Endodermal cell (in vitro differentiated cells): ENCODE measurements at regions not wholly inside any gene's neighbourhood (a gene's known extent, or its start where the extent isn't known, plus 50 kb on each side); places are given as distances from the start of the nearest gene placed in this dataset.

Experiments used
- DNase-seq: peaks from one replicate; pipeline ENCODE4 v3.0.0-alpha.2; 2017
- H3K27ac ChIP-seq: 2 replicates; pipeline ENCODE4 v1.5.1; 2013; ENCODE audit warnings: mild to moderate bottlenecking, low read depth, low read length, moderate library complexity
- H3K27me3 ChIP-seq: 2 replicates; pipeline ENCODE4 v1.6.1; 2013; ENCODE audit warnings: mild to moderate bottlenecking, low read length, moderate library complexity; ENCODE audit not compliant: insufficient read depth, control insufficient read depth, poor library complexity, severe bottlenecking
- H3K36me3 ChIP-seq: 2 replicates; pipeline ENCODE4 v1.7.0; 2013; ENCODE audit warnings: mild to moderate bottlenecking, low read length, moderate library complexity; ENCODE audit not compliant: control insufficient read depth, insufficient read depth
- H3K4me1 ChIP-seq: one replicate; pipeline ENCODE4 v1.7.0; 2013; ENCODE audit warnings: low read length; ENCODE audit not compliant: control insufficient read depth, insufficient read depth
- H3K4me3 ChIP-seq: 2 replicates; pipeline ENCODE4 v1.5.1; 2013; ENCODE audit warnings: mild to moderate bottlenecking, low read length, moderate library complexity
- H3K9ac ChIP-seq: 2 replicates; pipeline ENCODE4 v1.6.1; 2013; ENCODE audit warnings: mild to moderate bottlenecking, low read length, moderate library complexity; ENCODE audit not compliant: poor library complexity, severe bottlenecking; ENCODE audit errors: extremely low read depth
- H3K9me3 ChIP-seq: 2 replicates; pipeline ENCODE4 v1.6.1; 2013; ENCODE audit warnings: mild to moderate bottlenecking, low read length, moderate library complexity; ENCODE audit not compliant: control insufficient read depth
- H3K27ac Mint-ChIP-seq: 2 replicates; pipeline ENCODE4 v1.8.0; 2020; ENCODE audit warnings: mixed read lengths
- H3K27me3 Mint-ChIP-seq: 2 replicates; pipeline ENCODE4 v1.8.0; 2021; ENCODE audit warnings: mild to moderate bottlenecking, mixed read lengths; ENCODE audit not compliant: insufficient read depth
- H3K36me3 Mint-ChIP-seq: 2 replicates; pipeline ENCODE4 v1.8.0; 2020; ENCODE audit warnings: low read depth, mixed read lengths
- H3K4me1 Mint-ChIP-seq: 2 replicates; pipeline ENCODE4 v1.8.0; 2020; ENCODE audit warnings: mixed read lengths
- H3K4me3 Mint-ChIP-seq: 2 replicates; pipeline ENCODE4 v1.8.0; 2020; ENCODE audit warnings: mild to moderate bottlenecking, moderate library complexity, mixed read lengths
- H3K9me3 Mint-ChIP-seq: 2 replicates; pipeline ENCODE4 v1.8.0; 2020; ENCODE audit warnings: mild to moderate bottlenecking, mixed read lengths
- WGBS, 2 experiments: methylation state at CpG; one replicate each; pipeline versions ENCODE4 v1.1.5 to v1.1.7; 2013; ENCODE audit warnings: missing lambda C conversion rate in 2 of 2, mixed read lengths in 1 of 2; ENCODE audit not compliant: insufficient coverage in 1 of 2, insufficient read length in 1 of 2; 5-methylcytosine and 5-hydroxymethylcytosine counted together
- TF ChIP-seq, protein P1 (sequence below): fragments of 200-600 bp; sonication (generic); conservative IDR thresholded peaks from 2 replicates; pipeline ENCODE4 v1.5.0; 2021; ENCODE audit warnings: antibody characterized with exemption, mild to moderate bottlenecking

DNA sequence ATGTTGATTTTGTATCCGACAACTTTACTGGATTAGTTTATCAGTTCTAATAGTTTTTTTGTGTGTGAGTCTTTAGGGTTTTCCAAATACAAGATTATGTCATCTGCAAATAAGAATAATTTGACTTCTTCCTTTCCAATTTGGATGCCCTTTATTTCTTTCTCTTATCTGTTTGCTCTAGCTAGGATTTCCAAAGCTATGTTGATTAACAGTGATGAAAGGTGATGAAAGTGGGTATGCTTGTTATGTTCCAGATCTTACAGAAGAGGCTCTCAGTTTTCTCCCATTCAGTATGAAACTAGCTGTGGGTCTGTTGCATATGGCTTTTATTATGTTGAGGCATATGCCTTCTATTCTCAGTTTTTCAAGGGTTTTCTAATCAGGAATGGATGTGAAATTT is 56.4 kb upstream of the CHRNB4 start:
- TF ChIP-seq, protein P1, sequence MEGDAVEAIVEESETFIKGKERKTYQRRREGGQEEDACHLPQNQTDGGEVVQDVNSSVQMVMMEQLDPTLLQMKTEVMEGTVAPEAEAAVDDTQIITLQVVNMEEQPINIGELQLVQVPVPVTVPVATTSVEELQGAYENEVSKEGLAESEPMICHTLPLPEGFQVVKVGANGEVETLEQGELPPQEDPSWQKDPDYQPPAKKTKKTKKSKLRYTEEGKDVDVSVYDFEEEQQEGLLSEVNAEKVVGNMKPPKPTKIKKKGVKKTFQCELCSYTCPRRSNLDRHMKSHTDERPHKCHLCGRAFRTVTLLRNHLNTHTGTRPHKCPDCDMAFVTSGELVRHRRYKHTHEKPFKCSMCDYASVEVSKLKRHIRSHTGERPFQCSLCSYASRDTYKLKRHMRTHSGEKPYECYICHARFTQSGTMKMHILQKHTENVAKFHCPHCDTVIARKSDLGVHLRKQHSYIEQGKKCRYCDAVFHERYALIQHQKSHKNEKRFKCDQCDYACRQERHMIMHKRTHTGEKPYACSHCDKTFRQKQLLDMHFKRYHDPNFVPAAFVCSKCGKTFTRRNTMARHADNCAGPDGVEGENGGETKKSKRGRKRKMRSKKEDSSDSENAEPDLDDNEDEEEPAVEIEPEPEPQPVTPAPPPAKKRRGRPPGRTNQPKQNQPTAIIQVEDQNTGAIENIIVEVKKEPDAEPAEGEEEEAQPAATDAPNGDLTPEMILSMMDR = no peak
- 100% methylated on average over 1 of the region's 1 CpG; no CpG with 5 or more reads in 1 of the 2 experiments for WGBS, 2 experiments
- no peaks in the 10 kb centered on the region for H3K4me1 ChIP-seq
- H3K9me3 ChIP-seq = no peaks in the 10 kb centered on the region
- no peaks in the 10 kb centered on the region for H3K27me3 ChIP-seq
- Mint-ChIP-seq H3K9me3 (peaks cover 3% of the 10 kb centered on the region), H3K27me3 (no peaks in the 10 kb centered on the region), H3K36me3 (no peaks in the 10 kb centered on the region), H3K4me1 (peaks cover 12% of the 10 kb centered on the region), H3K4me3 (no peak overlapping the region), H3K27ac (no peak overlapping the region)
- no peak overlapping the region for H3K9ac ChIP-seq
- H3K4me3 ChIP-seq = no peak overlapping the region
- DNase-seq = no peak
- no peaks in the 10 kb centered on the region for H3K36me3 ChIP-seq
- H3K27ac ChIP-seq = no peak overlapping the region

DNA sequence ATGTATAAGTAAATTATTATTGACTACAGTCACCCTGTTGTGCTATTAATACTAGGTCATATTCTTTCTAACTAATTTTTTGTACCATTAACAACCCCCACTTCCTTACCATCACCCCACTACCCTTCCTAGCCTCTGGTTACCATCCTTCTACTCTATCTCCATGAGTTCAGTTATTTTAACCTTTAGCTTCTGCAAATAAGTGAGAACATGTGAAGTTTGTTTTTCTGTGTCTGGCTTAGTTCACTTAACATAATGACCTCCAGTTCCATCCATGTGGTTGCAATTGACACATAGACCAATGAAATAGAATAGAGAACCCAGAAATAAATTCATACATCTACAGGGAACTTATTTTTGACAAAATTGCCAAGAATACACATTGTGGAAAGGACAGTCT is 55.4 kb upstream of the CHRNB4 start:
- H3K4me3 Mint-ChIP-seq = no peak overlapping the region
- H3K27me3 ChIP-seq = no peaks in the 10 kb centered on the region
- H3K36me3 ChIP-seq = no peaks in the 10 kb centered on the region
- TF ChIP-seq, protein P1 = no peak
- no peak overlapping the region for H3K9ac ChIP-seq
- H3K9me3 ChIP-seq = no peaks in the 10 kb centered on the region
- H3K36me3 Mint-ChIP-seq = no peaks in the 10 kb centered on the region
- DNase-seq = no peak
- H3K4me1 Mint-ChIP-seq = peaks cover 18% of the 10 kb centered on the region
- H3K27me3 Mint-ChIP-seq = no peaks in the 10 kb centered on the region
- H3K27ac ChIP-seq = no peak overlapping the region
- no peak overlapping the region for H3K27ac Mint-ChIP-seq
- H3K9me3 Mint-ChIP-seq = no peaks in the 10 kb centered on the region
- no peaks in the 10 kb centered on the region for H3K4me1 ChIP-seq
- H3K4me3 ChIP-seq = no peak overlapping the region

DNA sequence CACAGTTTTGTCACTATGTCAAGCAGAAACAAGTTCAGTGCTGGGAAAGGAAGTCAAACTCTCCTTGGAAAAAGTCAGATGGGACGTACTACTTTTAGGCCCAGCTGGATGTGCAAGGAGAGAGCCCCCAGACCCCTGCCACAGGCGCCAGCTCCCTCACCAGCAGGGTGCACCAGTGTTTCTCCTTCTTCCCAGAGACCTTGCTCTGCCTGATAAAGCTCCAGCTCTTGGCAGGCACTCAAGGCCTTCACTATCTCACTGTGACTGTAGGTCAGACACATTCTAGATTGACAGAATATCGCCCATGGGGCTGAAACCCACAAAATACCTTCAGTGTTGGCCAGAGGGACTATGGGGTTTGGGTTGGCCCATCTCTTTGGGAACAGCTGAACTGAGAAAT is 54.8 kb upstream of the CHRNB4 start:
- H3K4me1 Mint-ChIP-seq = peaks cover 18% of the 10 kb centered on the region
- Histone ChIP-seq H3K9me3 (no peaks in the 10 kb centered on the region), H3K27ac (no peak overlapping the region), H3K36me3 (no peaks in the 10 kb centered on the region), H3K4me1 (no peaks in the 10 kb centered on the region), H3K4me3 (no peak overlapping the region), H3K27me3 (no peaks in the 10 kb centered on the region), H3K9ac (no peak overlapping the region)
- no peaks in the 10 kb centered on the region for H3K27me3 Mint-ChIP-seq
- H3K4me3 Mint-ChIP-seq = no peak overlapping the region
- H3K36me3 Mint-ChIP-seq = no peaks in the 10 kb centered on the region
- H3K27ac Mint-ChIP-seq = no peak overlapping the region
- H3K9me3 Mint-ChIP-seq = no peaks in the 10 kb centered on the region
- DNase-seq = peak; percentile 67
- WGBS, 2 experiments = 60 to 69% methylated on average over 1 to 3 of the region's 3 CpGs
- TF ChIP-seq, protein P1 = peak; percentile 54
